AG09319 (cell line): ENCODE measurements at regions not wholly inside any gene's neighbourhood (a gene's known extent, or its start where the extent isn't known, plus 50 kb on each side); places are given as distances from the start of the nearest gene placed in this dataset.
A peak's percentile ranks its signal among the peaks of the same experiment; 100 is the strongest.

Experiments used
- DNase-seq: peaks from one replicate; pipeline ENCODE4 v3.0.0-alpha.2; 2010; ENCODE audit warnings: low read depth; ENCODE audit errors: extremely low read depth
- CTCF ChIP-seq: IDR thresholded peaks from 2 replicates; pipeline ENCODE4 v1.5.1; 2011; ENCODE audit warnings: low read depth, mild to moderate bottlenecking, inconsistent platforms, low read length, moderate library complexity

DNA sequence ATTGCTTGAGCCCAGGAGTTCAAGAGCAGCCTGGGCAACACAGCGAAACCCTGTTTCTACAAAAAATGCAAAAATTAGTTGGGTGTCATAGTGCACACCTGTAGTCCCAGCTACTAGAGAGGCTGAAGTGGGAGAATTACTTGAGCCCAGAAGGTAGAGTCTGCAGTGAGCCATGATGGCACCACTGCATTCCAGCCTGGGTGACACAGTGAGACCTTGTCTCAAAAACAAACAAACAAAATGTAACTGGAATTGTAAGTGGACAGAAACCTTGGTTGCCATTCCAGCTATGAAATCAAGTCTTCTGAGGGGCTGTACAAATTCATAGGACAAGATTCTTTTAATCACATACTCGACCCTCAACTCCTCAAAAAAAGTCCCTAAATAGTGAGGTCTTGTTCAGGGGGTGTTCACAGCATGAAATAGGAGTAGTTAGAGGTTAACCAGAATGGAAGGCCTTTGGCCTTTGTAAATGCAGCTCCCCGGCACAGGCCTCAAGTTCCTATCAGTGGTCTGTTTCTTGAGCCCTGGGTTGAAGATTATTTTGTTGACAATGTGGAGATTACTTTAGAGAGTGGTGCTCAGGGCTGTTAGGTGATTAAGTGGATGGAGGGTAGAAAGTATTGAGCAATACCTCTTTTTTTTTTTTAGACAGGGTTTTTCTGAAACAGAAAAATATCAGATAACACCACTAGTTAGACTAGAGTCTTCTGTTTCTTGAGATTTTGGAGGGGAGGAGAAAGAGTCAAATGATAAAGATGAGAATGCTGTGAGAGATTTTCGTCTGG lies 138.7 kb upstream of the ZNF648 start:
- no peak for DNase-seq

GRCh38 chr1:182198006-182198605 lies 136.6 kb upstream of the ZNF648 start:
- DNase-seq = no peak
- TF ChIP-seq CTCF = no peak; the same call in none of the 2 replicates

More for the DNA sequence above, 138.7 kb upstream of the ZNF648 start:
- TF ChIP-seq CTCF = no peak

- TF ChIP-seq CTCF = no peak
- no peak for DNase-seq
Measured at GRCh38 chr1:182196897-182197870, 135.7 kb upstream of the ZNF648 start.

- no peak for DNase-seq
- no peak for TF ChIP-seq CTCF
Measured at GRCh38 chr1:182195733-182196132, 134.2 kb upstream of the ZNF648 start.

DNA sequence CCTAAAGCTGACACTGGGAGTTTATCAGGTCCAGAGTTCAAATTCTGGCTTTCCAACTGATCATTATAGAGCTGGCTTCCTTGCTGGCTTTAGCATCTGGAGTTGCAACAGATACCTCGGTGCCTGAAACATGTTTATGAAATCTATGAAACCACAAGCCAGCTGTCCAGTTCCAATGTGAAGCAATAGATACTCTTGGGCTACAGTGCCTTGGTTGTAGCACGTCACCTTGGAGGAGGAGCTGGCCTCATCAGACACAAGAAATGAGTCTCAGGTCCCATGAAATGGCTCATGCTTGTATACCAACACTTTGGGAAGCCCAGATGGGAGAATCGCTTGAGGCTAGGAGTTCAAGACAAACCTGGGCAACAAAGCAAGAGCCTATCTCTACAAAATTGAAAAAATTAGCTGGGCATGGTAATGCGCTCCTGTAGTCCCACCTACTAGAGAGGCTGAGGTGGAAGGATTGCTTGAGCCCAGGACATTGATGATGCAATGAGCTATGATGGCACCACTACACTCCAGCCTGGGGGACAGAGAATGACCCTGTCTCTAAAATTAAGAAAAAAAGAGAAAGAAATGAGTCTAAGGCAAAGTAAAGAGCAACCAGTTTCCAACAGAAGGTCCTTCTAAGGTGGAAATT lies 132.5 kb upstream of the ZNF648 start:
- DNase-seq = peak; percentile 86
- no peak for TF ChIP-seq CTCF

- no peak for TF ChIP-seq CTCF
- no peak for DNase-seq
Measured at GRCh38 chr1:182192966-182193365, 131.5 kb upstream of the ZNF648 start.
